Embryonic facial prominence (tissue), 1 donor: ENCODE measurements at regions not wholly inside any gene's neighbourhood (a gene's known extent, or its start where the extent isn't known, plus 50 kb on each side); places are given as distances from the start of the nearest gene placed in this dataset.

Experiments
- DNase-seq: peaks from one replicate; pipeline ENCODE4 v3.0.0-alpha.2; 2016; ENCODE audit errors: extremely low spot score

- no peak for DNase-seq
These were observed 146.3 kb upstream of the EEPD1 start for GRCh38 chr7:36006636-36007229.

GRCh38 chr7:36010656-36011587 is 142.1 kb upstream of the EEPD1 start:
- DNase-seq: no peak

- no peak for DNase-seq
These were observed 141.5 kb upstream of the EEPD1 start for GRCh38 chr7:36011588-36011965.

- DNase-seq: no peak
These were observed 139.6 kb upstream of the EEPD1 start for GRCh38 chr7:36013246-36014014.

GRCh38 chr7:36014961-36015360 is 138.1 kb upstream of the EEPD1 start:
- DNase-seq: no peak

- no peak for DNase-seq
These were observed 137.3 kb upstream of the EEPD1 start for GRCh38 chr7:36015733-36016132.

- DNase-seq: no peak
These were observed 136.4 kb upstream of the EEPD1 start for GRCh38 chr7:36016648-36017047.

- no peak for DNase-seq
These were observed 135.9 kb upstream of the EEPD1 start for GRCh38 chr7:36017111-36017510.

- DNase-seq: no peak
These were observed 134.1 kb upstream of the EEPD1 start for GRCh38 chr7:36018816-36019484.

GRCh38 chr7:36019538-36019937 is 133.5 kb upstream of the EEPD1 start:
- DNase-seq: no peak

GRCh38 chr7:36019980-36020379 is 133.1 kb upstream of the EEPD1 start:
- no peak for DNase-seq

GRCh38 chr7:36021367-36021766 is 131.7 kb upstream of the EEPD1 start:
- DNase-seq: no peak

- DNase-seq: no peak
These were observed 131.0 kb upstream of the EEPD1 start for GRCh38 chr7:36021917-36022550.

GRCh38 chr7:36023033-36023560 is 130.0 kb upstream of the EEPD1 start:
- DNase-seq: no peak

GRCh38 chr7:36025190-36025589 is 127.9 kb upstream of the EEPD1 start:
- DNase-seq: no peak

- no peak for DNase-seq
These were observed 123.7 kb upstream of the EEPD1 start for GRCh38 chr7:36029311-36029710.

GRCh38 chr7:36029853-36030515 is 123.1 kb upstream of the EEPD1 start:
- no peak for DNase-seq

- no peak for DNase-seq
These were observed 120.7 kb upstream of the EEPD1 start for GRCh38 chr7:36032361-36032818.

- DNase-seq: no peak
These were observed 119.0 kb upstream of the EEPD1 start for GRCh38 chr7:36034020-36034419.

- DNase-seq: no peak
These were observed 117.9 kb upstream of the EEPD1 start for GRCh38 chr7:36035186-36035585.

GRCh38 chr7:36036590-36036989 is 116.5 kb upstream of the EEPD1 start:
- no peak for DNase-seq
